HG03135 (cell line): ENCODE measurements at regions not wholly inside any gene's neighbourhood (a gene's known extent, or its start where the extent isn't known, plus 50 kb on each side); places are given as distances from the start of the nearest gene placed in this dataset.
"Not testable (repeated sequence)": the region's sequence is repeated elsewhere in the genome, so short reads cannot be mapped to it uniquely, and the experiment has no call there.

Experiments used
- ATAC-seq: cut with Tn5 transposase; IDR thresholded peaks from one replicate; pipeline ENCODE4 v1.9.1; 2021; ENCODE audit warnings: mild to moderate bottlenecking, moderate library complexity; ENCODE audit not compliant: unreplicated experiment

- no peak for ATAC-seq
Measured at GRCh38 chr6:119445666-119446065, 96.1 kb upstream of the MAN1A1 start.

GRCh38 chr6:119444642-119445557 lies 95.3 kb upstream of the MAN1A1 start:
- ATAC-seq: peak; percentile 69

GRCh38 chr6:119443993-119444641 lies 94.6 kb upstream of the MAN1A1 start:
- no peak for ATAC-seq

GRCh38 chr6:119442776-119443184 lies 93.2 kb upstream of the MAN1A1 start:
- ATAC-seq: peak; percentile 53

GRCh38 chr6:119440953-119441352 lies 91.4 kb upstream of the MAN1A1 start:
- ATAC-seq: no peak

- no peak for ATAC-seq
Measured at GRCh38 chr6:119436583-119436982, 87.0 kb upstream of the MAN1A1 start.

GRCh38 chr6:119431799-119432198 lies 82.2 kb upstream of the MAN1A1 start:
- no peak for ATAC-seq

- no peak for ATAC-seq
Measured at GRCh38 chr6:119430805-119431204, 81.2 kb upstream of the MAN1A1 start.

- ATAC-seq: no peak
Measured at GRCh38 chr6:119428633-119429032, 79.1 kb upstream of the MAN1A1 start.

GRCh38 chr6:119426619-119427018 lies 77.1 kb upstream of the MAN1A1 start:
- no peak for ATAC-seq

- ATAC-seq: no peak
Measured at GRCh38 chr6:119423996-119424395, 74.4 kb upstream of the MAN1A1 start.

GRCh38 chr6:119418084-119418483 lies 68.5 kb upstream of the MAN1A1 start:
- not testable (repeated sequence) for ATAC-seq

- no peak for ATAC-seq
Measured at GRCh38 chr6:119407156-119407555, 57.6 kb upstream of the MAN1A1 start.

- not testable (repeated sequence) for ATAC-seq
Measured at GRCh38 chr6:119405114-119405513, 55.6 kb upstream of the MAN1A1 start.
